ENCODE measurements at regions not wholly inside any gene's neighbourhood (a gene's known extent, or its start where the extent isn't known, plus 50 kb on each side); places are given as distances from the start of the nearest gene placed in this dataset.
"Not testable (repeated sequence)": the region's sequence is repeated elsewhere in the genome, so short reads cannot be mapped to it uniquely, and the experiment has no call there.

- not testable (repeated sequence) for DNase-seq
Observed at GRCh38 chr2:90238505-90239230, 1547.2 kb downstream of the RPIA start.

GRCh38 chr2:90239769-90240168, 1548.3 kb downstream of the RPIA start:
- DNase-seq, result not testable (repeated sequence)

- DNase-seq, result not testable (repeated sequence)
Observed at GRCh38 chr2:90244902-90245765, 1553.7 kb downstream of the RPIA start.

GRCh38 chr2:90248400-90248799, 1556.9 kb downstream of the RPIA start:
- not testable (repeated sequence) for DNase-seq

- not testable (repeated sequence) for DNase-seq
Observed at GRCh38 chr2:90250350-90250749, 1558.9 kb downstream of the RPIA start.

GRCh38 chr2:90251576-90251975, 1560.1 kb downstream of the RPIA start:
- DNase-seq, result not testable (repeated sequence)

GRCh38 chr2:90253306-90253705, 1561.8 kb downstream of the RPIA start:
- not testable (repeated sequence) for DNase-seq

- DNase-seq, result not testable (repeated sequence)
Observed at GRCh38 chr2:90266888-90267287, 1575.4 kb downstream of the RPIA start.

- not testable (repeated sequence) for DNase-seq
Observed at GRCh38 chr2:90287751-90288150, 1596.3 kb downstream of the RPIA start.

- not testable (repeated sequence) for DNase-seq
Observed at GRCh38 chr2:90288396-90288795, 1596.9 kb downstream of the RPIA start.

GRCh38 chr2:90289291-90289980, 1598.0 kb downstream of the RPIA start:
- DNase-seq, result not testable (repeated sequence)

- not testable (repeated sequence) for DNase-seq
Observed at GRCh38 chr2:90290701-90291100, 1599.2 kb downstream of the RPIA start.

GRCh38 chr2:90291168-90291883, 1599.9 kb downstream of the RPIA start:
- DNase-seq, result peak; percentile 70

GRCh38 chr2:90291934-90292333, 1600.5 kb downstream of the RPIA start:
- not testable (repeated sequence) for DNase-seq

- DNase-seq, result not testable (repeated sequence)
Observed at GRCh38 chr2:90292451-90292850, 1601.0 kb downstream of the RPIA start.

- DNase-seq, result peak; percentile 63
Observed at GRCh38 chr2:90293224-90293623, 1601.8 kb downstream of the RPIA start.

GRCh38 chr2:90293806-90294205, 1602.3 kb downstream of the RPIA start:
- DNase-seq, result not testable (repeated sequence)

GRCh38 chr2:90295036-90295750, 1603.7 kb downstream of the RPIA start:
- not testable (repeated sequence) for DNase-seq

GRCh38 chr2:90296484-90296777, 1605.0 kb downstream of the RPIA start:
- DNase-seq, result peak; percentile 60

- DNase-seq, result not testable (repeated sequence)
Observed at GRCh38 chr2:90297701-90298100, 1606.2 kb downstream of the RPIA start.

GRCh38 chr2:90298126-90298755, 1606.8 kb downstream of the RPIA start:
- DNase-seq, result not testable (repeated sequence)
